ENCODE measurements at regions not wholly inside any gene's neighbourhood (a gene's known extent, or its start where the extent isn't known, plus 50 kb on each side); places are given as distances from the start of the nearest gene placed in this dataset.

DNA sequence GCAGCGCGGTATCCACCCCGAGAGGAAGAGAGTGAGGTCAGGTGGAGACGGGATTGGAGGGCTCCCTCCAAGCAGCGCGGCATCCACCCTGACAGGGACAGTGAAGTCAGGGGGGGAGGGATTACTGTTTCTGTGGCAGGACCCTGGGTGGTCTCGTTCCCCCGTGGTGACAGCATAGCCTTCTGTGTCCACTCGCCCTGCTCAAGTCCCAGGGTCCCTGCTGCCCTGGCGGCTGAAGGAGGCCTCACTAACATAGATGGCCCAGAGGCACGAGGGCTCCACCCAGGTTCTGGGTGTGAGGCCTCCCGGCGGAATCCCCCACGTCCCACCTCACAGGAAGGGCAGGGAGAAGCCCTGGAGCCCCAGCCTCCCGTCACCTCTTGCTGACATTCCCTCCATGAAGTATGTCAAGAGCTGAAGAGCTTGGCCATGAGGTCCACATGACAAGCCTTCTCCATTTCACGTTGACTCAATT is 636.1 kb downstream of the BRD1 start:
- H3K4me3 ChIP-seq (ENCODE audit: low read depth, low read length): no peak overlapping the region
- no peak for DNase-seq (ENCODE audit: low read depth)
- TF ChIP-seq, protein P1, sequence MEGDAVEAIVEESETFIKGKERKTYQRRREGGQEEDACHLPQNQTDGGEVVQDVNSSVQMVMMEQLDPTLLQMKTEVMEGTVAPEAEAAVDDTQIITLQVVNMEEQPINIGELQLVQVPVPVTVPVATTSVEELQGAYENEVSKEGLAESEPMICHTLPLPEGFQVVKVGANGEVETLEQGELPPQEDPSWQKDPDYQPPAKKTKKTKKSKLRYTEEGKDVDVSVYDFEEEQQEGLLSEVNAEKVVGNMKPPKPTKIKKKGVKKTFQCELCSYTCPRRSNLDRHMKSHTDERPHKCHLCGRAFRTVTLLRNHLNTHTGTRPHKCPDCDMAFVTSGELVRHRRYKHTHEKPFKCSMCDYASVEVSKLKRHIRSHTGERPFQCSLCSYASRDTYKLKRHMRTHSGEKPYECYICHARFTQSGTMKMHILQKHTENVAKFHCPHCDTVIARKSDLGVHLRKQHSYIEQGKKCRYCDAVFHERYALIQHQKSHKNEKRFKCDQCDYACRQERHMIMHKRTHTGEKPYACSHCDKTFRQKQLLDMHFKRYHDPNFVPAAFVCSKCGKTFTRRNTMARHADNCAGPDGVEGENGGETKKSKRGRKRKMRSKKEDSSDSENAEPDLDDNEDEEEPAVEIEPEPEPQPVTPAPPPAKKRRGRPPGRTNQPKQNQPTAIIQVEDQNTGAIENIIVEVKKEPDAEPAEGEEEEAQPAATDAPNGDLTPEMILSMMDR (IDR thresholded peaks at IDR 0.05; ENCODE audit: low read depth, low read length, missing control alignments): no peak

DNA sequence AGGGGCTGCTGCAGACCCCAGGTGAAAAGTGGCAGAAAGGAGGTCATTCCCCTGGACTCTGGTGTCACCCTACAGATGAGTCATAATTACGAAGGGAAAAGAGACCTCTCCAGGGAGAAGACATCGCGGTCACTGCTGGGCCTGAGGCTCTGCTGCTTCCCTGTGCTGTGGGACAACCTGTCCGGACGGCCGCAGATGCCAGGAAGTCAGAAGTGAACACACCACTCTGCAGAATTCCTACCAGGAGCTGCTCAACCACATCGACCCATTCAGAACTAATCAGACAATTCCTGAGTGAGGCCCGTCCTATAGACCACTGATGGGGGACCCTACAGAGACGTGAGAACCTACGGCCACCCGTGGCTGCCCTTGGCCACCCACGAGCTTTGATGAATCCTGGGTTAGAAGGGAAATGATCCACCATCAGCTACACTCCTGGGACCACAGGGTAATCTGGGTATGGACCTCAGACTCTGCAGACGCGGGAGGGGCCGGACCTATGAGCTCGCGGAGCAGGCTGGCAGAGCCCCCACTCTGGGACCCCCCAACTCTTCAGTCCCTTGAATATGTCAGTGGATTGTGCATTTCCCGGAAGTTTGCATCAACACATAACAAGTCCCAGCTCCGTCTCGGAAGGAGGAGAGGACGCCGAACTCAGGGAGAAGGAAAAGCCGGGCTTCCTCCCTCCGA is 636.7 kb downstream of the BRD1 start:
- DNase-seq (ENCODE audit: low read depth): no peak
- TF ChIP-seq, protein P1 (IDR thresholded peaks at IDR 0.05; ENCODE audit: low read depth, low read length, missing control alignments): no peak

DNA sequence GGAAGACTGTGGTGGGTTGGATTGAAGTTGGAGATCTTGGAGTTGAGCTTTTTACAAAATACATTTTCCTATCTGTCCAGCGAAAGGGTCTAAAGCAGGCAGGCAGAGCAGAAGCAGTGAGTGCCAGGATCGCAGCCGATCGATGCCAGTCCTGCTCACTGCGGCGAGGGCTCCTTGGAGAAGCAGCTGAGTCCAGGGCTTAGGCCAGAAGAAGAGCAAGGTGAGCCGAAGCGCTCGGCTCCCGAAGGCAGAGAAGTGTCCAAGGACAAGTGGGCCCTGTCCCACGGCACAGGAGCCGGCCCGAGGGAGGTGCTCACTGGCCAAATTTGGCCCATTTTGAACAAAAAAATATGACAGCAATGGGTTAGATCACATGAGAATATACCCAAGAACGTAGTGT is 637.8 kb downstream of the BRD1 start:
- H3K4me3 ChIP-seq (ENCODE audit: low read depth, low read length): no peak overlapping the region
- no peak for DNase-seq (ENCODE audit: low read depth)
- TF ChIP-seq, protein P1 (IDR thresholded peaks at IDR 0.05; ENCODE audit: low read depth, low read length, missing control alignments): no peak

More for the DNA sequence above, 636.7 kb downstream of the BRD1 start:
- H3K4me3 ChIP-seq (ENCODE audit: low read depth, low read length): no peak overlapping the region

DNA sequence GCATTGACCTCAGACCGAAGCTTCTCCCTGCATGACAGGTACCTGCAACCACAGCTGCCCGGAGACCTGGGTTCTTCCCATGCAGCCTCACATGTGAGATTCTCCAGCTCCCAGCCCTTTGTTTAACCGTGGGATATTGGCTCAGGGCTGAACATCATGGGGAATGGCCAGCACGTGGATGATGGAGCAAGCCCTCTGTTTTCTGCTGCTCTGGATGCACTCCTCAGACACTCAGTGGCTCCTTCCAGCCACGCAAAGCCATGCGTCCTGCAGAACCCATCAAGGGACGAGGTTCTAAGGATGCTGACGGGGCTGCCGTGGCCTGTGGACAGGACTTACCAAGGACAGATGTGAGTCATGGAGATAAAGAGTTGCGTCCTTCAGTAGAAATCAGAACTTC is 639.1 kb downstream of the BRD1 start:
- no peak overlapping the region for H3K4me3 ChIP-seq (ENCODE audit: low read depth, low read length)
- no peak for DNase-seq (ENCODE audit: low read depth)
- TF ChIP-seq, protein P1 (IDR thresholded peaks at IDR 0.05; ENCODE audit: low read depth, low read length, missing control alignments): no peak

DNA sequence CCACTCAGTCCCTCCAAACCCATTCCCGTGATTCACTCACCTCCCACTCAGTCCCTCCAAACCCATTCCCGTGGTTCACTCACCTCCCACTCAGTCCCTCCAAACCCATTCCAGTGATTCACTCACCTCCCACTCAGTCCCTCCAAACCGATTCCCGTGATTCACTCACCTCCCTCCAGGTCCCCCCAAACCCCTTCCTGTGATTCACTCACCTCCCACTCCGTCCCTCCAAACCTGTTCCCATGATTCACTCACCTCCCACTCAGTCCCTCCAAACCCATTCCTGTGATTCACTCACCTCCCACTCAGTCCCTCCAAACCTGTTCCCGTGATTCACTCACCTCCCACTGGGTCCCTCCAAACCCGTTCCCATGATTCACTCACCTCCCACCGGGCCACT is 639.6 kb downstream of the BRD1 start:
- TF ChIP-seq, protein P1 (IDR thresholded peaks at IDR 0.05; ENCODE audit: low read depth, low read length, missing control alignments): no peak
- DNase-seq (ENCODE audit: low read depth): no peak
- H3K4me3 ChIP-seq (ENCODE audit: low read depth, low read length): no peak overlapping the region

DNA sequence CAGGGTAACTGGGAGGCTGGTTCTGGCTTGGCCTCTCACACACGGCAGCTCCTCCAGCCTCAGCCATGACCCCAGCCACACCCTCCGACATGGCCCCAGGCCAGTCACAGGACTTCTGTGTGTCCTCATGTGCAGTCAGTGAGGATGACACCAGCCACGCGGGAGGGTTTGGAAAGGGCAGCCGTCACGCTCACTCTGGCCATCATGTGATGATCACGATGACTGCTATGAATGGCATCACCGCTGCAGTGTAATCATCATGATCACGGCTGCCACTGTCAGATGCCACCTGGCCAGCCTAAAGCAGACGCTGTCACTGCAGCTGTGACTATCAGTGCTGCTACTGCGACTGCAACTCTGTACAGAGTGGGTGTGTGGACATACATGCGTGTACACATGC is 640.9 kb downstream of the BRD1 start:
- TF ChIP-seq, protein P1 (IDR thresholded peaks at IDR 0.05; ENCODE audit: low read depth, low read length, missing control alignments): no peak
- DNase-seq (ENCODE audit: low read depth): no peak
- H3K4me3 ChIP-seq (ENCODE audit: low read depth, low read length): no peak overlapping the region

DNA sequence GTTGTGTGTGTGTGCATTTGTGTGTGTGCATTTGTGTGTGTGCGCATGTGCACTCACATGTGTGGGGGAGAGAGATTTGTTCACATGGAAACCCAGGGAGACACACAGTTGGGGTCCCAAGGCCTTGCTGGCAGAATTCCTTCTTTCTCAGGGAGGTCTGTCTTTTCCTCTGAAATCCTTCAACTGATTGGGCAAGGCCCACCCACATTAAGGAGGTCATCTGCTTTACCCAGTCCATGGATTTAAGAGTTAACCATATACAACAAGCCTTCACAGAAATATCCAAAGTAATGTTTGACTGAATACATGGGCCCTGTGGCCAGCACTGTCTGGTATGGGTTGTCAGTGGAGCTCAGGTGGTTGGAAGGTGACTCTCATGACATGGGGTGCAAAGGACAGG is 641.4 kb downstream of the BRD1 start:
- no peak overlapping the region for H3K4me3 ChIP-seq (ENCODE audit: low read depth, low read length)
- DNase-seq (ENCODE audit: low read depth): no peak
- TF ChIP-seq, protein P1 (IDR thresholded peaks at IDR 0.05; ENCODE audit: low read depth, low read length, missing control alignments): no peak
